HepG2 (cell line): ENCODE measurements at regions not wholly inside any gene's neighbourhood (a gene's known extent, or its start where the extent isn't known, plus 50 kb on each side); places are given as distances from the start of the nearest gene placed in this dataset.

Source experiments
- AHR ChIP-seq: IDR thresholded peaks from 2 replicates; pipeline ENCODE4 v1.6.1; 2018; ENCODE audit warnings: missing genetic modification reagents, missing compliant biosample characterization
- EZH2 ChIP-seq: conservative IDR thresholded peaks from 2 replicates; pipeline ENCODE4 v1.6.1; 2012; ENCODE audit warnings: mild to moderate bottlenecking, low read depth, low read length, moderate library complexity
- POLR2A ChIP-seq, 2 experiments: IDR thresholded peaks; 2 replicates each; pipeline ENCODE4 v1.6.1; 2011; ENCODE audit warnings: low read depth in 2 of 2, low read length in 2 of 2, mild to moderate bottlenecking in 1 of 2, moderate library complexity in 1 of 2; ENCODE audit not compliant: insufficient read depth in 1 of 2
- SRSF9 ChIP-seq: fragments of 200-400 bp; formaldehyde crosslinking; IDR thresholded peaks from 2 replicates; pipeline ENCODE4 v1.6.1; 2018; ENCODE audit warnings: borderline replicate concordance, mild to moderate bottlenecking, low read depth, low read length; ENCODE audit not compliant: insufficient read depth, poor library complexity, severe bottlenecking
- TF ChIP-seq, protein P1 (sequence below): sonication (generic); formaldehyde crosslinking; IDR thresholded peaks from 2 replicates; pipeline ENCODE4 v1.5.0; 2020; ENCODE audit warnings: mild to moderate bottlenecking, missing genetic modification reagents, moderate library complexity

GRCh38 chr10:105840288-105840770 lies 1199.2 kb downstream of the SORCS3 start:
- TF ChIP-seq POLR2A (IDR thresholded peaks at IDR 0.05; ENCODE audit: insufficient read depth in 1 of 2, low read depth in 2 of 2, low read length in 2 of 2) (no peak), EZH2 (no peak), AHR (CRISPR knock-in tag) (no peak), SRSF9 (no peak)
- TF ChIP-seq, protein P1, sequence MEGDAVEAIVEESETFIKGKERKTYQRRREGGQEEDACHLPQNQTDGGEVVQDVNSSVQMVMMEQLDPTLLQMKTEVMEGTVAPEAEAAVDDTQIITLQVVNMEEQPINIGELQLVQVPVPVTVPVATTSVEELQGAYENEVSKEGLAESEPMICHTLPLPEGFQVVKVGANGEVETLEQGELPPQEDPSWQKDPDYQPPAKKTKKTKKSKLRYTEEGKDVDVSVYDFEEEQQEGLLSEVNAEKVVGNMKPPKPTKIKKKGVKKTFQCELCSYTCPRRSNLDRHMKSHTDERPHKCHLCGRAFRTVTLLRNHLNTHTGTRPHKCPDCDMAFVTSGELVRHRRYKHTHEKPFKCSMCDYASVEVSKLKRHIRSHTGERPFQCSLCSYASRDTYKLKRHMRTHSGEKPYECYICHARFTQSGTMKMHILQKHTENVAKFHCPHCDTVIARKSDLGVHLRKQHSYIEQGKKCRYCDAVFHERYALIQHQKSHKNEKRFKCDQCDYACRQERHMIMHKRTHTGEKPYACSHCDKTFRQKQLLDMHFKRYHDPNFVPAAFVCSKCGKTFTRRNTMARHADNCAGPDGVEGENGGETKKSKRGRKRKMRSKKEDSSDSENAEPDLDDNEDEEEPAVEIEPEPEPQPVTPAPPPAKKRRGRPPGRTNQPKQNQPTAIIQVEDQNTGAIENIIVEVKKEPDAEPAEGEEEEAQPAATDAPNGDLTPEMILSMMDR: no peak
